Peyer's patch (tissue), 4 donors: ENCODE measurements at regions not wholly inside any gene's neighbourhood (a gene's known extent, or its start where the extent isn't known, plus 50 kb on each side); places are given as distances from the start of the nearest gene placed in this dataset.
"Not testable (repeated sequence)": the region's sequence is repeated elsewhere in the genome, so short reads cannot be mapped to it uniquely, and the experiment has no call there.

ENCODE experiments used
- POLR2A ChIP-seq, 2 donors: fragments of 450-650 bp; IDR thresholded peaks; one replicate each; pipeline ENCODE4 v1.5.1; 2017; ENCODE audit warnings: antibody characterized with exemption in 2 of 2, mild to moderate bottlenecking in 2 of 2, moderate library complexity in 2 of 2
- TF ChIP-seq, protein P1 (sequence below), 6 experiments: fragments of 450-650 bp in 4 of 6; fragments of 200-600 bp in 2 of 6; sonication (generic) in 1 of 6; IDR thresholded peaks; one replicate each; pipeline ENCODE4 v1.5.1; 2017 to 2019; ENCODE audit warnings: antibody characterized with exemption in 6 of 6, mild to moderate bottlenecking in 3 of 6, moderate library complexity in 1 of 6

DNA sequence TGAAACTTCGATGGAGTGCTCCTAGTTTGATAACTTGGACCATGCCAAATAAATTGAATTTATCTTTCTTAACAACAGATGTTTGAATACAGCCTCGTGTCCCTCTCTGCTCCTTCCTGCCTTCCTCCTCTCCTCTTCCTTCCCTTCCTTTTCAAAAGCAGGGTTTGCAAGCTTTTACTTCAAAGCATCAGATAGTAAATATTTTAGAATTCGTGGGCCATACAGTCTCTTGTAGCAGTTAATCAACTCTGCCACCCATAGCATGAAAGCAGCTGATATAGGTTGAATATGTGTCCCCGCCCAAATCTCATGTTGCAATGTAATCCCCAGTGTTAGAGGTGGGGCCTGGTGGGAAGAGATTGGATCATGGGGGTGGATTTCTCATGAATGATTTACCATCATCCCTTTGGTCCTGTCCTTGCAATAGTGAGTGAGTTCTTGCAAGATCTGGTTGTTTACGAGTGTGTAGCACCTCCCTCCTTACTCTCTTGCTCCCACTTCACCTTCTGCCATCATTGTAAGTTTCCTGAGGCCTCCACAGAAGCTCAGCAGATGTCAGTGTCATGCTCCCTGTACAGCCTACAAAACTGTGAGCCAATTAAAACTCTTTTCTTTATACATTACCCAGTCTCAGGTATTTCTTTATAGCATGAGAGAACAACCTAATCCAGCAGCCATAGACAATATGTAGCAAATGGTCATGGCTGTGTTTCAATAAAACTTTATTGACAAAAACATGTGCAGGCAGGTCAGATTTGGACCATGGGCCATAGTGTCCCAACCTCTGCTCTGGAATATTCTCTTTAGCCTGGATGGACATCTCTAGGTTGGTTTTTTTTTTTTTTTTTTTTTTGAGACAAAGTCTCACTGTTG lies 102.8 kb downstream of the ALG1L2 start:
- TF ChIP-seq, protein P1, sequence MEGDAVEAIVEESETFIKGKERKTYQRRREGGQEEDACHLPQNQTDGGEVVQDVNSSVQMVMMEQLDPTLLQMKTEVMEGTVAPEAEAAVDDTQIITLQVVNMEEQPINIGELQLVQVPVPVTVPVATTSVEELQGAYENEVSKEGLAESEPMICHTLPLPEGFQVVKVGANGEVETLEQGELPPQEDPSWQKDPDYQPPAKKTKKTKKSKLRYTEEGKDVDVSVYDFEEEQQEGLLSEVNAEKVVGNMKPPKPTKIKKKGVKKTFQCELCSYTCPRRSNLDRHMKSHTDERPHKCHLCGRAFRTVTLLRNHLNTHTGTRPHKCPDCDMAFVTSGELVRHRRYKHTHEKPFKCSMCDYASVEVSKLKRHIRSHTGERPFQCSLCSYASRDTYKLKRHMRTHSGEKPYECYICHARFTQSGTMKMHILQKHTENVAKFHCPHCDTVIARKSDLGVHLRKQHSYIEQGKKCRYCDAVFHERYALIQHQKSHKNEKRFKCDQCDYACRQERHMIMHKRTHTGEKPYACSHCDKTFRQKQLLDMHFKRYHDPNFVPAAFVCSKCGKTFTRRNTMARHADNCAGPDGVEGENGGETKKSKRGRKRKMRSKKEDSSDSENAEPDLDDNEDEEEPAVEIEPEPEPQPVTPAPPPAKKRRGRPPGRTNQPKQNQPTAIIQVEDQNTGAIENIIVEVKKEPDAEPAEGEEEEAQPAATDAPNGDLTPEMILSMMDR (IDR thresholded peaks at IDR 0.05), result not testable (repeated sequence)
- not testable (repeated sequence) for TF ChIP-seq POLR2A (IDR thresholded peaks at IDR 0.05)
